ENCODE measurements at regions not wholly inside any gene's neighbourhood (a gene's known extent, or its start where the extent isn't known, plus 50 kb on each side); places are given as distances from the start of the nearest gene placed in this dataset.

DNA sequence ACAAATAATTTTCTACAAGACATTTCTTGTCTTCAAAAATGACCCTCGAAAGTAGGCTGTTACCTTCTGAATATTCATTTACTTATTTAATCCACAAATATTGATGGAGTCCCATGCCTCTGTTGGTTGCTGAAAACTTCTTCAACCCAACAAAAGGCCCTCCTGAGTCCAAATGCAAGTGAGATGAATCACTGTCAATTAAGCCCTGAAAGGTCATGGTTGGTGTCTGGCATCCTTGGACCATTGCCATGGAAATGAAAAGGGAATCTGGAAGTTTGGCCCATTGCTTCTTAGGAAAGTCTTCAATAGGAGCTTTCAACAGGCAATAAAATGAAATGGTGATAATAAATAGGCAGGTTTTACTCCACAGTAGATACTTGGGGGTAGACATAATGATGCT is 364.7 kb upstream of the DYNLRB2 start:
- Histone ChIP-seq H3K4me3 (ENCODE audit: control extremely low read depth in 1 of 5, extremely low read depth in 1 of 5, insufficient read depth in 1 of 5, low read depth in 2 of 5, low read length in 4 of 5) (no peak overlapping the region), H2AFZ (ENCODE audit: insufficient read depth, low read depth, low read length, poor library complexity, severe bottlenecking) (no peak overlapping the region), H3K79me2 (ENCODE audit: control insufficient read depth, insufficient read depth, low read length) (no peaks in the 10 kb centered on the region), H3K36me3 (replicated peaks in 1 of 2; ENCODE audit: control extremely low read depth in 1 of 2, control insufficient read depth in 1 of 2, extremely low read depth in 1 of 2, insufficient read depth in 2 of 2, low read length in 1 of 2) (no peaks in the 10 kb centered on the region), H3K27me3 (replicated peaks in 1 of 4; ENCODE audit: control extremely low read depth in 1 of 4, control insufficient read depth in 3 of 4, insufficient read depth in 4 of 4, low read length in 3 of 4) (no peaks in the 10 kb centered on the region), H3K4me1 (ENCODE audit: control insufficient read depth in 2 of 2, insufficient read depth in 2 of 2, low read length in 2 of 2) (no peaks in the 10 kb centered on the region), H4K20me1 (ENCODE audit: control insufficient read depth, insufficient read depth, low read length, poor library complexity, severe bottlenecking) (no peaks in the 10 kb centered on the region), H3K4me2 (replicated peaks; ENCODE audit: low read depth, low read length, poor library complexity, severe bottlenecking) (no peak overlapping the region), H3K9me3 (ENCODE audit: control extremely low read depth in 1 of 3, control insufficient read depth in 2 of 3, insufficient read depth in 1 of 3, low read length in 2 of 3) (no peaks in the 10 kb centered on the region), H3K9ac (ENCODE audit: low read length) (no peak overlapping the region), H3K27ac (ENCODE audit: low read length in 2 of 2) (no peak overlapping the region)
- ChIA-PET CTCF (no interaction called here), POLR2A (no interaction called here)
- Mint-ChIP-seq H3K27me3 (peaks cover 28% of the 10 kb centered on the region), H3K9me3 (ENCODE audit: insufficient read depth) (no peaks in the 10 kb centered on the region), H3K27ac (no peak overlapping the region), H3K4me1 (no peaks in the 10 kb centered on the region), H3K4me3 (no peak overlapping the region)
- intact Hi-C loops (cut with micrococcal nuclease), result no loop called here
- TF ChIP-seq, protein P1, sequence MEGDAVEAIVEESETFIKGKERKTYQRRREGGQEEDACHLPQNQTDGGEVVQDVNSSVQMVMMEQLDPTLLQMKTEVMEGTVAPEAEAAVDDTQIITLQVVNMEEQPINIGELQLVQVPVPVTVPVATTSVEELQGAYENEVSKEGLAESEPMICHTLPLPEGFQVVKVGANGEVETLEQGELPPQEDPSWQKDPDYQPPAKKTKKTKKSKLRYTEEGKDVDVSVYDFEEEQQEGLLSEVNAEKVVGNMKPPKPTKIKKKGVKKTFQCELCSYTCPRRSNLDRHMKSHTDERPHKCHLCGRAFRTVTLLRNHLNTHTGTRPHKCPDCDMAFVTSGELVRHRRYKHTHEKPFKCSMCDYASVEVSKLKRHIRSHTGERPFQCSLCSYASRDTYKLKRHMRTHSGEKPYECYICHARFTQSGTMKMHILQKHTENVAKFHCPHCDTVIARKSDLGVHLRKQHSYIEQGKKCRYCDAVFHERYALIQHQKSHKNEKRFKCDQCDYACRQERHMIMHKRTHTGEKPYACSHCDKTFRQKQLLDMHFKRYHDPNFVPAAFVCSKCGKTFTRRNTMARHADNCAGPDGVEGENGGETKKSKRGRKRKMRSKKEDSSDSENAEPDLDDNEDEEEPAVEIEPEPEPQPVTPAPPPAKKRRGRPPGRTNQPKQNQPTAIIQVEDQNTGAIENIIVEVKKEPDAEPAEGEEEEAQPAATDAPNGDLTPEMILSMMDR (IDR thresholded peaks at IDR 0.05), result no peak
- no peak for TF ChIP-seq EZH2 (IDR thresholded peaks at IDR 0.05; ENCODE audit: borderline replicate concordance, insufficient read depth, low read depth, low read length, poor library complexity, severe bottlenecking)
- WGBS (ENCODE audit: insufficient coverage), result no CpG with 5 or more reads among the region's 1 CpG
- no peak for ATAC-seq (ENCODE audit: low read depth)
- no peak for DNase-seq

DNA sequence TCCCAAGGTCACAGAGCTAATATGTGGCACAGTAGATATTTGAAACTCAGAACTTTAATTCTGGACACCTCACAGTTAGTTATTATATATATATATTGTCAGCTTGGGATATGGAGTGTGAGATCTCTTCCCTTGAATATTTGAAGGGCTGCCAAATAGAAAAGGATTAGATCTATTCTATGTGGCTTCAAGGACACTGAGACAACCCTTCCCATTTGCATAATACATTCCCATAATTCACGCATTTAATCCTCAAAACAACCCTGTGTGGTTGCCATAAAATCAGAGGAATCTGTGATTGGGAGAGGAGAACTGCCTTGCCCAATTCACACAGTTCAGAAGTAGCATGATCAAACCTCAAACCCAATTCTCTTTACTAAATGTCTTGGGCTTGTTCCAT is 365.8 kb upstream of the DYNLRB2 start:
- Histone ChIP-seq H3K9me3 (ENCODE audit: control extremely low read depth in 1 of 3, control insufficient read depth in 2 of 3, insufficient read depth in 1 of 3, low read length in 2 of 3) (no peaks in the 10 kb centered on the region), H3K79me2 (ENCODE audit: control insufficient read depth, insufficient read depth, low read length) (no peaks in the 10 kb centered on the region), H3K36me3 (replicated peaks in 1 of 2; ENCODE audit: control extremely low read depth in 1 of 2, control insufficient read depth in 1 of 2, extremely low read depth in 1 of 2, insufficient read depth in 2 of 2, low read length in 1 of 2) (no peaks in the 10 kb centered on the region), H3K4me2 (replicated peaks; ENCODE audit: low read depth, low read length, poor library complexity, severe bottlenecking) (no peak overlapping the region), H2AFZ (ENCODE audit: insufficient read depth, low read depth, low read length, poor library complexity, severe bottlenecking) (no peak overlapping the region), H3K4me1 (ENCODE audit: control insufficient read depth in 2 of 2, insufficient read depth in 2 of 2, low read length in 2 of 2) (no peaks in the 10 kb centered on the region), H3K4me3 (ENCODE audit: control extremely low read depth in 1 of 5, extremely low read depth in 1 of 5, insufficient read depth in 1 of 5, low read depth in 2 of 5, low read length in 4 of 5) (no peak overlapping the region), H3K27ac (ENCODE audit: low read length in 2 of 2) (no peak overlapping the region), H3K27me3 (replicated peaks in 1 of 4; ENCODE audit: control extremely low read depth in 1 of 4, control insufficient read depth in 3 of 4, insufficient read depth in 4 of 4, low read length in 3 of 4) (no peaks in the 10 kb centered on the region), H4K20me1 (ENCODE audit: control insufficient read depth, insufficient read depth, low read length, poor library complexity, severe bottlenecking) (no peaks in the 10 kb centered on the region), H3K9ac (ENCODE audit: low read length) (no peak overlapping the region)
- no peak for ATAC-seq (ENCODE audit: low read depth)
- Mint-ChIP-seq H3K27me3 (peaks cover 24% of the 10 kb centered on the region), H3K9me3 (ENCODE audit: insufficient read depth) (no peaks in the 10 kb centered on the region), H3K4me3 (no peak overlapping the region), H3K27ac (no peak overlapping the region), H3K4me1 (no peaks in the 10 kb centered on the region)
- WGBS (ENCODE audit: insufficient coverage), result 80% methylated on average over 1 of the region's 1 CpG
- POLR2A ChIA-PET, result no interaction called here
- intact Hi-C loops (cut with micrococcal nuclease), result no loop called here
- CTCF ChIA-PET, result no interaction called here
- no peak for TF ChIP-seq EZH2 (IDR thresholded peaks at IDR 0.05; ENCODE audit: borderline replicate concordance, insufficient read depth, low read depth, low read length, poor library complexity, severe bottlenecking)
- TF ChIP-seq, protein P1 (IDR thresholded peaks at IDR 0.05), result no peak
- no peak for DNase-seq
